H9 (cell line): ENCODE measurements at regions not wholly inside any gene's neighbourhood (a gene's known extent, or its start where the extent isn't known, plus 50 kb on each side); places are given as distances from the start of the nearest gene placed in this dataset.

Experiments
- DNase-seq: peaks from one replicate; pipeline ENCODE4 v3.0.0-alpha.2; 2017
- H2AFZ ChIP-seq: one replicate; pipeline ENCODE4 v1.6.1; 2013; ENCODE audit warnings: mild to moderate bottlenecking, low read length, control low read depth, moderate library complexity
- H2AK5ac ChIP-seq: 2 replicates; pipeline ENCODE4 v1.6.1; 2013; ENCODE audit warnings: low read length, control low read depth, mixed read lengths; ENCODE audit not compliant: insufficient read length
- H2BK120ac ChIP-seq: one replicate; pipeline ENCODE4 v1.6.1; 2013; ENCODE audit warnings: low read depth, mild to moderate bottlenecking, low read length, control low read depth, inconsistent platforms; ENCODE audit not compliant: poor library complexity, severe bottlenecking
- H2BK12ac ChIP-seq: 2 replicates; pipeline ENCODE4 v1.6.1; 2013; ENCODE audit warnings: low read length, control low read depth, mixed read lengths, low read depth; ENCODE audit not compliant: insufficient read length
- H2BK15ac ChIP-seq: 2 replicates; pipeline ENCODE4 v1.6.1; 2013; ENCODE audit warnings: low read depth, low read length, control low read depth
- H2BK20ac ChIP-seq: one replicate; pipeline ENCODE4 v1.6.1; 2013; ENCODE audit warnings: low read depth, mild to moderate bottlenecking, low read length, control low read depth, inconsistent platforms; ENCODE audit not compliant: poor library complexity, severe bottlenecking
- H2BK5ac ChIP-seq: 2 replicates; pipeline ENCODE4 v1.6.1; 2013; ENCODE audit warnings: low read length, control low read depth, mixed read lengths; ENCODE audit not compliant: insufficient read length
- H3K14ac ChIP-seq: 2 replicates; pipeline ENCODE4 v1.6.1; 2013; ENCODE audit warnings: low read length, control low read depth; ENCODE audit not compliant: insufficient read depth
- H3K18ac ChIP-seq: 2 replicates; pipeline ENCODE4 v1.6.1; 2013; ENCODE audit warnings: low read depth, mild to moderate bottlenecking, mixed read lengths, low read length, control low read depth; ENCODE audit not compliant: insufficient read length
- H3K23ac ChIP-seq: 2 replicates; pipeline ENCODE4 v1.6.1; 2013; ENCODE audit warnings: low read length, control low read depth, mixed read lengths, low read depth; ENCODE audit not compliant: insufficient read length
- H3K23me2 ChIP-seq: 2 replicates; pipeline ENCODE4 v1.6.1; 2013; ENCODE audit warnings: low read depth, mild to moderate bottlenecking, mixed read lengths, low read length, control low read depth; ENCODE audit not compliant: insufficient read length, poor library complexity, severe bottlenecking
- H3K27ac ChIP-seq: 2 replicates; pipeline ENCODE4 v1.5.1; 2013; ENCODE audit warnings: low read length, control low read depth, mixed read lengths, low read depth; ENCODE audit not compliant: insufficient read length
- H3K27me3 ChIP-seq: 2 replicates; pipeline ENCODE4 v1.6.1; 2013; ENCODE audit warnings: low read length, control low read depth, inconsistent platforms; ENCODE audit not compliant: insufficient read depth
- H3K4ac ChIP-seq: 2 replicates; pipeline ENCODE4 v1.6.1; 2013; ENCODE audit warnings: low read depth, mild to moderate bottlenecking, control low read depth, inconsistent platforms, low read length, moderate library complexity
- H3K4me1 ChIP-seq: 2 replicates; pipeline ENCODE4 v1.6.1; 2013; ENCODE audit warnings: low read length, control low read depth, inconsistent platforms; ENCODE audit not compliant: insufficient read depth
- H3K4me2 ChIP-seq: 2 replicates; pipeline ENCODE4 v1.6.1; 2013; ENCODE audit warnings: low read length, control low read depth, mixed read lengths; ENCODE audit not compliant: insufficient read length, insufficient read depth
- H3K56ac ChIP-seq: 2 replicates; pipeline ENCODE4 v1.6.1; 2013; ENCODE audit warnings: low read depth, mild to moderate bottlenecking, mixed read lengths, low read length, control low read depth; ENCODE audit not compliant: insufficient read length
- H3K79me1 ChIP-seq: 2 replicates; pipeline ENCODE4 v1.6.1; 2013; ENCODE audit warnings: low read depth, mild to moderate bottlenecking, moderate library complexity, low read length, control low read depth, inconsistent platforms; ENCODE audit not compliant: insufficient read depth, poor library complexity, severe bottlenecking
- H3K79me2 ChIP-seq: 2 replicates; pipeline ENCODE4 v1.6.1; 2013; ENCODE audit warnings: low read length, control low read depth, inconsistent platforms; ENCODE audit not compliant: insufficient read depth
- H3K9ac ChIP-seq: 2 replicates; pipeline ENCODE4 v1.6.1; 2013; ENCODE audit warnings: low read length, control low read depth, mixed read lengths; ENCODE audit not compliant: insufficient read length; ENCODE audit errors: extremely low read depth
- H3K9me3 ChIP-seq: one replicate; pipeline ENCODE4 v1.6.1; 2013; ENCODE audit warnings: low read depth, low read length, inconsistent platforms; ENCODE audit not compliant: control insufficient read depth
- H3T11ph ChIP-seq: one replicate; pipeline ENCODE4 v1.6.1; 2013; ENCODE audit warnings: mild to moderate bottlenecking, low read length, control low read depth, inconsistent platforms
- H4K20me1 ChIP-seq: one replicate; pipeline ENCODE4 v1.6.1; 2013; ENCODE audit not compliant: control insufficient read depth, insufficient read length, insufficient read depth
- H4K5ac ChIP-seq: 2 replicates; pipeline ENCODE4 v1.6.1; 2013; ENCODE audit warnings: low read depth, mild to moderate bottlenecking, mixed read lengths, low read length, control low read depth; ENCODE audit not compliant: insufficient read length
- H4K8ac ChIP-seq: replicated peaks from 2 replicates; pipeline ENCODE4 v1.6.1; 2013; ENCODE audit warnings: low read length, control low read depth, mixed read lengths, low read depth; ENCODE audit not compliant: insufficient read length
- H4K91ac ChIP-seq: 2 replicates; pipeline ENCODE4 v1.6.1; 2013; ENCODE audit warnings: low read depth, mild to moderate bottlenecking, moderate library complexity, mixed read lengths, low read length, control low read depth; ENCODE audit not compliant: insufficient read length
- H3K27ac Mint-ChIP-seq, 3 experiments: 2 replicates in 2 of 3; 3 replicates in 1 of 3; pipeline ENCODE4 v1.8.0; 2020 to 2021; ENCODE audit warnings: mixed read lengths in 3 of 3, mild to moderate bottlenecking in 1 of 3, moderate library complexity in 1 of 3
- H3K27me3 Mint-ChIP-seq: 2 replicates; pipeline ENCODE4 v1.8.0; 2021; ENCODE audit warnings: low read depth, mild to moderate bottlenecking, moderate library complexity, mixed read lengths
- H3K36me3 Mint-ChIP-seq, 3 experiments: 2 replicates in 2 of 3; 3 replicates in 1 of 3; pipeline ENCODE4 v1.8.0; 2020 to 2021; ENCODE audit warnings: low read depth in 3 of 3, mixed read lengths in 3 of 3; ENCODE audit not compliant: insufficient read depth in 1 of 3
- H3K4me1 Mint-ChIP-seq, 2 experiments: 2 replicates each; pipeline ENCODE4 v1.8.0; 2020; ENCODE audit warnings: mixed read lengths in 2 of 2
- H3K4me3 Mint-ChIP-seq, 2 experiments: 2 replicates in 1 of 2; 3 replicates in 1 of 2; pipeline ENCODE4 v1.8.0; 2020 to 2021; ENCODE audit warnings: mild to moderate bottlenecking in 2 of 2, mixed read lengths in 2 of 2, moderate library complexity in 1 of 2
- H3K9me3 Mint-ChIP-seq, 2 experiments: 2 replicates in 1 of 2; 3 replicates in 1 of 2; pipeline ENCODE4 v1.8.0; 2020; ENCODE audit warnings: mild to moderate bottlenecking in 2 of 2, mixed read lengths in 2 of 2, moderate library complexity in 1 of 2
- CTCF ChIP-seq: fragments of 200-600 bp; sonication (generic); conservative IDR thresholded peaks from 3 replicates; pipeline ENCODE4 v1.8.0; 2021; ENCODE audit warnings: antibody characterized with exemption, mild to moderate bottlenecking

GRCh38 chr13:79267560-79267959 lies 138.5 kb downstream of the RBM26 start:
- H3K4me2 ChIP-seq, result no peak overlapping the region
- H4K8ac ChIP-seq, result no peak overlapping the region
- TF ChIP-seq CTCF, result no peak
- H3K4me1 ChIP-seq, result no peaks in the 10 kb centered on the region; the same call in 1 of the 2 replicates
- peaks cover 5% of the 10 kb centered on the region for H3K9me3 ChIP-seq
- H3K4ac ChIP-seq, result no peak overlapping the region
- H4K5ac ChIP-seq, result no peak overlapping the region
- Mint-ChIP-seq H3K9me3 (peaks cover 3 to 7% of the 10 kb centered on the region in 2 experiments; a peak in 4 of 5 replicates), H3K4me1 (peaks cover 27 to 36% of the 10 kb centered on the region in 2 experiments), H3K27ac (no peak overlapping the region), H3K4me3 (no peak overlapping the region), H3K27me3 (no peaks in the 10 kb centered on the region), H3K36me3 (peaks cover 5 to 13% (median 5%) of the 10 kb centered on the region in 3 experiments)
- H3K23ac ChIP-seq, result no peak overlapping the region
- no peak overlapping the region for H2BK15ac ChIP-seq
- H3K18ac ChIP-seq, result no peak overlapping the region
- no peak overlapping the region for H2AFZ ChIP-seq
- H3T11ph ChIP-seq, result no peak overlapping the region
- no peak overlapping the region for H2BK12ac ChIP-seq
- H2BK5ac ChIP-seq, result no peak overlapping the region
- H3K27me3 ChIP-seq, result no peaks in the 10 kb centered on the region
- H3K79me2 ChIP-seq, result no peaks in the 10 kb centered on the region
- no peaks in the 10 kb centered on the region for H3K23me2 ChIP-seq
- no peak overlapping the region for H3K56ac ChIP-seq
- no peak overlapping the region for H3K9ac ChIP-seq
- no peaks in the 10 kb centered on the region for H3K79me1 ChIP-seq
- no peak overlapping the region for H3K27ac ChIP-seq
- no peak overlapping the region for H2BK20ac ChIP-seq
- H2BK120ac ChIP-seq, result no peak overlapping the region
- no peak overlapping the region for H4K91ac ChIP-seq
- H4K20me1 ChIP-seq, result no peaks in the 10 kb centered on the region
- DNase-seq, result no peak
- H2AK5ac ChIP-seq, result no peak overlapping the region
- no peak overlapping the region for H3K14ac ChIP-seq
